ENCODE measurements at regions not wholly inside any gene's neighbourhood (a gene's known extent, or its start where the extent isn't known, plus 50 kb on each side); places are given as distances from the start of the nearest gene placed in this dataset.

DNA sequence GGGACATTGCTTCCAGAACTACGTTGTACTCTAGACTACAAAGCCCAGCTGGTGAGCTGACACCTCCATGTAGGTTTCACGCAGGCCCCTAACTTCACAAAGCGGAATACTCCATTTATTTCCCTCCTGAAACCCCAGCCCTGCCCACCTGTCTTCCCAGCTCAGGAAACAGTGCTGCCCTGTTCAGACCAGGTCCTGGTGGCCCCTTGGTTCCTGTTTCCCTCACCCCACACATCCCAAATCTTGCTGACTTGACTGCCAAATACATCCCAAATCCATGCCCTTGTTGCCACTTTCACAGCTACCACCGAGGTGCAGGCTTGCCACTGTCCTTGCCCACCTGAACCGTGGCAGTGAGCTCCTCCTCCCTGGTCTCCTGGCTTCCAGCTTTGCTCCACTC is 113.1 kb upstream of the PTPN1 start:
- DNase-seq, result no peak

GRCh38 chr20:50398064-50398463 is 112.1 kb upstream of the PTPN1 start:
- no peak for DNase-seq

GRCh38 chr20:50398471-50398820 is 111.7 kb upstream of the PTPN1 start:
- DNase-seq, result no peak

- DNase-seq, result no peak
Measured at GRCh38 chr20:50398821-50399554, 111.2 kb upstream of the PTPN1 start.

DNA sequence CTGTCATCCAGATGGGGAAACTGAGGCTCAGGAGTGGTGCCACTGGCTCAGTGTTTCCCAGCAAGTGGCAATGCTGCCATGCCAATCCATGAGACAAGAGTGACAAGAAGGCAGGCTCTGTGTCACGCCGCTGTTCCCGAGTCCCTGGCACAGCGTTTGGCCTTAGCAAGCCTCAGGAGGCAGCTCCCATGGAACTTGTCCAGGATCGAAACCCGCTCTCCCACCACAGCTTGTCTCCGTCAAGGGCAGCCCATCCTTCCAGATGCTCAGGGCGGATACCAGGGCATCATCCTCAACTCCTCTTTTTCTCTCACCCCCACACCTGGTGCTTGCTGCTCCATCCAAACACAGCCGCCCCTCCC is 110.6 kb upstream of the PTPN1 start:
- no peak for DNase-seq

GRCh38 chr20:50399917-50400704 is 110.1 kb upstream of the PTPN1 start:
- DNase-seq, result no peak

GRCh38 chr20:50400705-50401586 is 109.2 kb upstream of the PTPN1 start:
- no peak for DNase-seq

DNA sequence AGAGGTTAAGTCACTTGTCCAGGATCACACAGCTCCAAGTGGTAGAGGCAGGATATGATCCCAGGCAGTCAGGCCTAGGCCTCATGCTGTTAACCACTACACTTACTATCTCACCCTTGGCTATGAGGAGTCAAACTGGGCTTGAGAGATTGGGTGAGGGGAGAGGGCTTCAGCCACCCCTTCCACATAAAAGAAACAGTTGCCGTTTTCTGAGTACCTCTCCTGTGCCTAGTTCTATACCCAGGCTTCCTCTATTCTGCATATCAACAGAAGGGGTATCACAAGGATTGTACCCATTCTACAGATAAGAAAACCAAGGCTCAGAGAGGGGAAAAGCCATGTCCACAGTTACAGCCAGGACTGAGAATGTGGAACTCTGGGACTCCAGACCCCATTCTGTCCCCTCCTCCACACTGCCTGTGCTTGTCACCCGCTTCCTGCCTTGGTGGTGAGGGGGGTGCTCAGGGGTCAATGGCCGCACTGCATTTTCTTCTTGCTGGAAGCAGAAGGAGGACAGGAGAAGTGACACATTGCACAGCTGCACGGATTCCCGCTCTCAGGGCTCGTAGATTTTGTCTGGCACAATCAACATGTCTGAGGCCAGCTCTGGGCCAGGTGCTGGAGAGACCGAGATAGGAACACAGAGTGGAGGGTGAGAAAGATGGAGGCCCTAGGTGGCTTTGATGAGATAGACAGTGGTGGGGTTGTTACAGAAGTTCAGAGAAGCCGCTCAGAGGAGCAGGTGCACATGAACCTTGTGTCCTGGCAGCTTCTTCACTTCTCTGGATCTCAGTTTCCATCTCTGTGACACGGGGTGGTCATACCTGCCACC is 108.4 kb upstream of the PTPN1 start:
- DNase-seq, result no peak

DNA sequence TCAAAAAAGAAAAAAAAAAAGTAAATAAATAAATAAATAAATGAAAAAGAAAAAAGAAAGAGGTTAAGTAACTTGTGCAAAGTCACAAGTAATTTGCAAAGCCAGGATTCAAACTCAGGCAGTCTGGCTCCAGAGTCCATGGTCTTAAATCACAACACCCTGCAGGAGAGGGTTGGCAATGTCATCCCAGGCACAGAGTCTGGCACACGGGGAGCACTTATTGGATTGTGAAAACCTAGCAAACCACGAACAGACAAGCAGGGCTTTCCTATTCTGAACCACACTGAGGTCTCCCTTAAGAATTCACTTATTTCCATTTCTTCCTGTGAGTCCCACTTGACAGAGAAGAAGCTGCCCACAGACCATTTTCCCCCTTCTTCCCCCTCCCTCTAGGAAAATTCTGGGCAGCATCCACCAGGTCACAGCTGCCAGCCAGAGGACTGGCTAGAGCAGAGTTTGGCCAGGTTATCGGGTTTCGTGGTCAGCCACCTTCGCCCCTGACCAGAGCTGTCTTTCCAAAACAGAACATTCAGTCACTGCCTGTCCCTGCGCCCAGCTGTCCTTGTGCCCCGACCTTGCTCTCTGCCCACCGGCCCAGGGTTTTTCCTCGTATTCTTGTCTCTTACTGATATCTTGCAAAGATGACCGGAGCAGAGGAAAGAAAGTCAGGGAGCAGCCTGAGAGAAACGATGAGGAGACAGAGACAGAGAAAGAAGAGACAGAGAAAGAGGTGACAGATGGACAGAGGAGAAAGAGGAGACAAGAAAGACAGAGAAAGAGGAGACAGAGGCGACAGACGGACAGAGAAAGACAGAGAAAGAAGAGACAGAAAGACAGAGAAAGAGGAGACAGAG is 106.4 kb upstream of the PTPN1 start:
- no peak for DNase-seq

- no peak for DNase-seq
Measured at GRCh38 chr20:50404419-50405234, 105.6 kb upstream of the PTPN1 start.

- no peak for DNase-seq
Measured at GRCh38 chr20:50405235-50405914, 104.8 kb upstream of the PTPN1 start.

DNA sequence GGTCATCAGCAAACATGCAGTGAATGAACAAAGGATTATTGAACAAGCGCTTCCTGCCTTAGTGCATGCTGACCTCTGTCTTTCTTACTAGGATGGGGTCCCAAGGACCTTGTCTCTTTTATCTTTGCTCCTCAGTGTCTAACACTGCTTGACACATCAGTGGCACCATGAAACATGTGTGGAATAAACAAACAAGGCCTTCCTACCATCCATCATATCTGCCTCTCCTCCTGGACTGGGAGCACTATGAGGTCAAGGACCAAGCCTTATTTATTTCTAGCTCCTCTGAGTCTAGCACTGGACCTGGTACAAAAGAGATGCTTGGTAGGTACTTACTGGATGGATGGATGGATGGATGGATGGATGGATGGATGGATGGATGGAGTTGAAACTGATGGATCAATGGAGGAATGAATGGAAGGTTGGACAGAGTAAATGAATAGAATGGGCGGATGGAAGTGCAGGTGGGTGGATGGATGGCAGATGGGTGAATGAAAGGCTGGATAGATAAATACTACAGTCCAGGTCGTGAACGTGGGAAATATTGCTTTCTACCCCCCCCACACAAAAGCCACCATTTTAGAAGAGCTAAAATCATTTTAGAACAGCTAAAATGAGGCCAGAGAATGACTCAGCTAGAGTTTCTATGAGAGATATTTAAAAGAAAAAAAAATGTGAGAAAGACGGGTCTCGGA is 104.1 kb upstream of the PTPN1 start:
- no peak for DNase-seq

- DNase-seq, result no peak
Measured at GRCh38 chr20:50406610-50407136, 103.5 kb upstream of the PTPN1 start.

- no peak for DNase-seq
Measured at GRCh38 chr20:50408526-50409364, 101.4 kb upstream of the PTPN1 start.

GRCh38 chr20:50409495-50409894 is 100.7 kb upstream of the PTPN1 start:
- DNase-seq, result no peak

GRCh38 chr20:50410343-50410742 is 99.8 kb upstream of the PTPN1 start:
- DNase-seq, result no peak

GRCh38 chr20:50412069-50412468 is 98.1 kb upstream of the PTPN1 start:
- no peak for DNase-seq

GRCh38 chr20:50412499-50412898 is 97.7 kb upstream of the PTPN1 start:
- DNase-seq, result no peak

Measured in activated naive CD4-positive, alpha-beta T cell treated with Interleukin-2 at 50 U/mL for 16 hours (primary cell).